ENCODE measurements at regions not wholly inside any gene's neighbourhood (a gene's known extent, or its start where the extent isn't known, plus 50 kb on each side); places are given as distances from the start of the nearest gene placed in this dataset.

GRCh38 chr2:111698743-111699554 is 185.0 kb downstream of the ANAPC1 start:
- CTCF ChIA-PET, result interaction anchor here (0.6 to 2.3 kb wide), 3 partner anchors 578 to 887 kb away, joined by 3 to 10 read pairs (median 6); partner anchors contain the start of gene BCL2L11
- Histone ChIP-seq H3K27me3 (ENCODE audit: control insufficient read depth, insufficient read depth, low read length) (peaks cover 2% of the 10 kb centered on the region), H3K4me3 (ENCODE audit: low read depth, low read length) (no peak overlapping the region), H3K9me3 (ENCODE audit: control insufficient read depth, insufficient read depth, low read length) (peaks cover 8% of the 10 kb centered on the region), H3K27ac (ENCODE audit: low read depth, low read length) (peak overlapping the region; percentile 71)
- peak; percentile 96 for DNase-seq (ENCODE audit: low read depth, low spot score)
- POLR2A ChIA-PET, result interaction anchor here (0.7 to 1.9 kb wide), 4 partner anchors 20 to 578 kb away, joined by 3 to 11 read pairs (median 4); partner anchors contain the start of gene BCL2L11
- peak; percentile 48 for TF ChIP-seq CTCF (IDR thresholded peaks at IDR 0.05; ENCODE audit: low read depth, low read length)

- Histone ChIP-seq H3K27ac (ENCODE audit: low read depth, low read length) (no peak overlapping the region), H3K27me3 (ENCODE audit: control insufficient read depth, insufficient read depth, low read length) (peaks cover 3% of the 10 kb centered on the region), H3K4me3 (ENCODE audit: low read depth, low read length) (no peak overlapping the region), H3K9me3 (ENCODE audit: control insufficient read depth, insufficient read depth, low read length) (peaks cover 3% of the 10 kb centered on the region)
- POLR2A ChIA-PET, result no interaction called here
- TF ChIP-seq CTCF (IDR thresholded peaks at IDR 0.05; ENCODE audit: low read depth, low read length), result no peak
- DNase-seq (ENCODE audit: low read depth, low spot score), result no peak
- CTCF ChIA-PET, result interaction anchor here (1.0 to 2.1 kb wide), 4 partner anchors 13 to 889 kb away, joined by 3 to 5 read pairs (median 4); no protein-coding TSS in a partner anchor
Observed at GRCh38 chr2:111701266-111701665, 182.7 kb downstream of the ANAPC1 start.

- Histone ChIP-seq H3K27ac (ENCODE audit: low read depth, low read length) (no peak overlapping the region), H3K4me3 (ENCODE audit: low read depth, low read length) (no peak overlapping the region), H3K9me3 (ENCODE audit: control insufficient read depth, insufficient read depth, low read length) (peaks cover 3% of the 10 kb centered on the region), H3K27me3 (ENCODE audit: control insufficient read depth, insufficient read depth, low read length) (peaks cover 6% of the 10 kb centered on the region)
- ChIA-PET POLR2A (no interaction called here), CTCF (interaction anchor here (1.0 to 2.1 kb wide), 4 partner anchors 12 to 890 kb away, joined by 3 to 5 read pairs (median 4); no protein-coding TSS in a partner anchor)
- no peak for DNase-seq (ENCODE audit: low read depth, low spot score)
- no peak for TF ChIP-seq CTCF (IDR thresholded peaks at IDR 0.05; ENCODE audit: low read depth, low read length)
Observed at GRCh38 chr2:111701798-111702118, 182.2 kb downstream of the ANAPC1 start.

- Histone ChIP-seq H3K27me3 (ENCODE audit: control insufficient read depth, insufficient read depth, low read length) (peaks cover 11% of the 10 kb centered on the region), H3K9me3 (ENCODE audit: control insufficient read depth, insufficient read depth, low read length) (peaks cover 3% of the 10 kb centered on the region), H3K27ac (ENCODE audit: low read depth, low read length) (no peak overlapping the region), H3K4me3 (ENCODE audit: low read depth, low read length) (no peak overlapping the region)
- peak; percentile 67 for TF ChIP-seq CTCF (IDR thresholded peaks at IDR 0.05; ENCODE audit: low read depth, low read length)
- POLR2A ChIA-PET, result no interaction called here
- no peak for DNase-seq (ENCODE audit: low read depth, low spot score)
- CTCF ChIA-PET, result interaction anchor here (1.0 to 2.1 kb wide), 4 partner anchors 12 to 890 kb away, joined by 3 to 5 read pairs (median 4); no protein-coding TSS in a partner anchor
Observed at GRCh38 chr2:111702119-111702803, 181.7 kb downstream of the ANAPC1 start.

GRCh38 chr2:111702804-111703196 is 181.2 kb downstream of the ANAPC1 start:
- no peak for DNase-seq (ENCODE audit: low read depth, low spot score)
- CTCF ChIA-PET, result interaction anchor here (0.6 to 2.1 kb wide), 2 partner anchors 586 to 891 kb away, joined by 4 to 5 read pairs; no protein-coding TSS in a partner anchor
- peaks cover 3% of the 10 kb centered on the region for H3K9me3 ChIP-seq (ENCODE audit: control insufficient read depth, insufficient read depth, low read length)
- no peak for TF ChIP-seq CTCF (IDR thresholded peaks at IDR 0.05; ENCODE audit: low read depth, low read length)
- H3K27ac ChIP-seq (ENCODE audit: low read depth, low read length), result no peak overlapping the region
- POLR2A ChIA-PET, result no interaction called here
- peaks cover 15% of the 10 kb centered on the region for H3K27me3 ChIP-seq (ENCODE audit: control insufficient read depth, insufficient read depth, low read length)
- H3K4me3 ChIP-seq (ENCODE audit: low read depth, low read length), result no peak overlapping the region
